Hematopoietic multipotent progenitor cell (in vitro differentiated cells): ENCODE measurements at regions not wholly inside any gene's neighbourhood (a gene's known extent, or its start where the extent isn't known, plus 50 kb on each side); places are given as distances from the start of the nearest gene placed in this dataset.

Source experiments
- DNase-seq, 3 donors: peaks; one replicate each; pipeline ENCODE4 v3.0.0-alpha.2; 2011 to 2015; ENCODE audit warnings: low read depth in 2 of 3, low spot score in 2 of 3

DNA sequence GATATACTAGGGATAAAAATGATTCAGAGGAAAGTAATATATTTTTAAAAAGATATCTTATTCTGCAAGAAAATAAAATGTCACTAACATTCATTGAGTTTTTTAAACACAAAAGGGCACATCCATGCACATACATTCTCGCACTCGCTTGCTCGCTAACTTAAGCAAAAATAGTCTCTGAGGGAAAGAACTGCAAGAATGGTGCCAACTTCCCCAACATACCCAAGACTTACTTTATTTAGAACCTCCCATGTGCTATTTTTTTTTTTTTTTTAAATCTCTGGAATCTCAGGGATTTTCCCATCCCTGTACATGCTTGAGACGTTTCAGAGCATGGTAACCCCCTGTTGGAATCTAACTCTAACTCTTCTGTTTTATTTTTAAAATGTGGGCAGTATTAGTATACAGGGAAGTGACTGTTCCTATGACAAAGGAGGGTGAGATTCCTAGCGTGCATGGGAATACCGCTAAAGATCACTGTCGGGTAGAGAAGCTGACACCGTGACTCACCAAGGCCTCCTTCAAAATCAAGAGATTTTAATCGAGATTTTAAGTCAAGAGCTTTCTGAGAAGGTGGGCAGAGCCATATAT, 187.9 kb upstream of the ZEB2 start:
- no peak for DNase-seq

DNA sequence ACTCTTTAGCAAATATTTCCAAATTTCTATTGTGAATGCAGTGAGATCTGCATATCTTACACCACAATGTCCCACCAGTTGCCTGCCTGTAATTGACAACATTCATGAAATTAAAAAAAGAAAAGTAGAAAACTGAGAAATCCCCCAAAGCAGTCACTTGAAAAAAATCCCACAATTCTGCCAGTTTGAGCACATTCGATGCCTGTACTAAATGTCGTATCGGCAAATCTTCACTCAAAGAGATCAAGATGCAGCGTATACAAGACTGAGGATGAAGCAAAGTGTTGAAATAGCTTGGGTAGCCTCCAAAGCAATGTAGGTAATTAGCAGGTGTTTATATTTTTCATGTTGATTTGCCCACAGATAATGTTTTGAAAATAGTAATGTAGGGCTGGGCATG, 186.7 kb upstream of the ZEB2 start:
- no peak for DNase-seq

DNA sequence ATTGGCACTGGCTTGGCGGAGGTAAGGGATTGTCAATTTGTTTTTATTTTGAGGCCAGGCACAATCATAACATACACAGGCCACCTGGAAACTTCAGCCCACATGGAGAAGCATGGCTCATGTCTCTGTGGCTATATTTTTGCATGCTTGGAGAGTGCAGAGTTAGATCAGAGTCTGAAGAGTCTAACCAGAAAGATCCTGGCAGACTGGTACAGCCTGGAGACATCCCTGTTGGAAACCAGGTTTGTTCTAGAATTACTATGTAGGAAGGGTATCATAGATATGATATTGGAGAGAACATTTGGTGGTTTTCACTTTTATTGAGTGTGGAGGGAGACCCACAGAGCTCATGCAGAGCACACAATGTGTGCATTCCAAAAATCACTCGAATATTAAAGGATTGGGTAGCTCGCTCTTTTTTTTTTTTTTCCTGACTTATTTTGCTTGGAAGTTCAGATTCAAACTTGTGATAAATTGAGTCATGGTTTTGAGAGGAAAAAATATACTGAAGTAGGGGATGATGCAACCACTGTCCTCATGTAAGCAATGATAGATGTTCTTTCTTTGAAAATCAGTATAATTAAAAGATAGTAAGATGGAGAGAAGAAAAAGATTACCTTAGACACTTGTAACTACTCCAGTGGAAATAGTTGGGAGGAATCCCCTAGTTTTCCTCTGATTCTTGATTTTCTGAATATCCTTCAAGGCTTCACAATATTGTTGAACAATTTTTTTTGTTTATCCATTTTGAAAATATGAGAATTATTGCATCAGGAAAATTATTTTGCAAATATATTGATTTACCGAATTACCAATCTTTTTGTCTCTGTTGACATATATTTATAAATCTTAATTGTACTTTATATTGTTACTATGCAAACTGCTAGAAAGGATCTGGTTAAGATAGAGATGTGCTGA, 185.7 kb upstream of the ZEB2 start:
- DNase-seq: no peak

DNA sequence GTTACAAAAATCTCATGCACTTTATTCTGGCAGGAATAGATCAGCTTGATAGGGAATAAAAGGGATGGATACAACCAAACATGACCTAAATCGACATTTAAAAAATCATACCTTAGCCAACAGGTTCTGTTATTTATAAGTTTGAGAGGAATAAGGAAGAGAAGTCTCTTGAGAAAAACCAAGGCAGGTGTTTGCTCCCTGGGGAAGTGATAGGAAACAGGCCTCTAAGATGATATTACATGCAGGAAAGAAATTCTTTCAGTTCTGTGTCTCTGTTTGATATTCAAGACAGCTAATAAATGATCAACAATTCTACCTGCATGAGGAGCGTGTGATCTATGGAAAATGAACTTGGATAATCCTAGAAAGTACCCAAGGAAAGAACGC, 184.8 kb upstream of the ZEB2 start:
- no peak for DNase-seq

DNA sequence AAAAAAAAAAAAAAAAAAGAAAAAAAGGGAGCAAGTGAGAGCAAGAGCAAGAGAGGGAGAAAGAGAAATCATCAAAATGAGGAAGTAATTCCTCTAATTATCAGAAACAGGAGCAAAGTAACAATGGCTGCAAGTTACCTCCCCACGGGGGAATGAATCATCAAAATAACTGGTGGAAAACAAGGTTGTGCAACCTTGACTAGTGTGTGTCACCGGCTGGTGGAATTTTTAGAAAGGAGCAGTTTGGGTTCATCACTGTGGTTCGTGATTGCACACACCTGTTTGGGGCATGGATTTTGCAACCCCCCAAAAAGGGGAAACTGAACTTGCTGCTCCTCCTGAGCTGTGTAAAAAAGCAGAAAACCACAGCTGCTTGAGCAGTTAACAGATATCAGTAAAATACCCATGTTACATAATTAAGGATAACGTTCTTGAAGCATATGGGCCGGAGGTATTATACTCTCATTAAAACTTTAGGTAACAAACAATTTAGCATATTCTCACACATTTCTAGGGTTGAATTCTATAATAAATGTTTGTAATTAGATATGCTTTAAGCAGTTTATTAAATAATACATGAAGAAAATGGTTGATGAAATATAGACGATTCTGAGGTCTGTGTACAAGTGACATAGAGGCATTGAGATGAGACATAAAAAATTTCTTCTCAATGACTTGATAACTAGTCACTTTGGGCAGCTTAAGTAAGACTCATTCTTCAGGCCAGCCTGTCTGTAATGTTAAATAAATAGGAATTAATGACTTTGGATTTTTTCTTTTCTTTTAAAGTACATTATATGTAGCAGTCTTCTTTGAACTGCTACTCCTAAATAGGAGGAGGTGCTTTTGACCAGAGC, 184.2 kb upstream of the ZEB2 start:
- peak in 2 of 3 donors; percentile 88 to 94 for DNase-seq

DNA sequence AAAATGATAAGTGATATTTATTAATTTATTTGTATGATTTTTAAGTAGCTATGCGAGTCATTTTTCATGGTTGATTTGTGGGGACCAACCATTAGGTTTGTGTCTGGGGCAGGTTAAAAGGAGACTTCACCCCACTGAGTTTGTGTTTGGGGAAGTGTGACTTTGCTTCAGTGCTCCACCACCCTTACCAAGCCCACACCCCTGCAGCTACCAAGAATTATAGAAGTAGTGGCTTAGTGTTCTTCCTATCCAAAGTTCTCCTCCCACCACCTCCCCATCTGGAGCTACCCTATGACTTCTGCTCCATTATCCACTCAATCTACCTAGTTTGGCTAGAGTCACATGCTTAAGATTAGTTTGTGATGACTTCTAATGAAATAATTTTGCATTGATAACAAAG, 182.1 kb upstream of the ZEB2 start:
- no peak for DNase-seq

DNA sequence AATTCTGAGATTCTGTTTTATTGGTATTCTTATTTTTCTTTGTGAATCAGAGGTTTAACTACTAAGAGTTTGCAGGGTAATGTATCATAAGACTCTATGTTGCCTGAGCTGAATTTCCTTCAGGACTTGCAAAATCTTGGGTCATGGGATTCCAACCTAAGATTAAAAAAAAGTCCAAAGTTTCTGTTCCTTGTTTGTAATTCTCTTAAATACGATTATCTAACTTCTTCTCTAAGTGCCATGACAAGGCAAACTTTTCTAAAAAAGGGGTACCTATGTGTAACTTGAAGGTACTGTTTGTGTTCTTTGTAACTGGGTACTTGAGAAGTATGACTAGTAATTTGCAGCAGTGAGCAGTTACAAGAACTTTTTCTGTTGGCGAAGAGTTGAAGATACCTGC, 181.3 kb upstream of the ZEB2 start:
- DNase-seq: no peak

DNA sequence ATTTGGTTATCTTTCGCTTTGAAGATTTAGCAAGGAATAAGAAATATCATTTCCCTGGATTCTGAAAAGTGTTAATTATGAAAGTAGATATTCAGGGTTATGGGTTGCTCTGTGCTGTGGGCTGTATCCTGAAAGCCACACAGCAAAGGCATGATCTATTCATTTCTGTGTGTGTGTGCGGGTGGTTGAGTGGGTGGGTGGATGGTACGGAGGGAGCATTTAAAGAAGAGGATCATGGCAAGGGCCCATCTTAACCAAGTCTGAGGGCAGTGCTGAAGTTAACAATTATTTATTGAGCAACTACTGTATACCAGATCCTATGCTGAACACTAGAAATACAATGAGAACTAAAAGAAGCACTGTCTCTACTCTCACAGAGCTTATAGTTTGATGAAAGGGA, 178.2 kb upstream of the ZEB2 start:
- no peak for DNase-seq

DNA sequence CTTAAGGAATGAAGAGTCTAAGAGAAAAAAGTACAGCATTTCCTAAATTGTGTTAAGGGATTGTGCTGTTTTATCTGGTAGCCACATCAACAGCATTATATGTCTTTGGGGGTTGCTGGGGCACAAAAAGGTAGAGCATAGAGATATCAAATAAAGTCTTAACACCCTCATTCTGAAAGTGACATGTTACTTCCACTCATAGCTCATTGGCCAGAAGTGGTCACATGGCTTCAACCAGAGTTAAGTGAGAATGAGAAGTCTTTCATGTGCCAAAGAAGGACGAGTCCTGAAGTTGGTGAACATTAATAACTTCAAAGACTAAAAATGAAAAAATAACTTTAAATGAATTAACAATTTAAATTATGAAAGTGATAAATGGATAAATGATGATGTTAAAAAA, 175.7 kb upstream of the ZEB2 start:
- DNase-seq: no peak

DNA sequence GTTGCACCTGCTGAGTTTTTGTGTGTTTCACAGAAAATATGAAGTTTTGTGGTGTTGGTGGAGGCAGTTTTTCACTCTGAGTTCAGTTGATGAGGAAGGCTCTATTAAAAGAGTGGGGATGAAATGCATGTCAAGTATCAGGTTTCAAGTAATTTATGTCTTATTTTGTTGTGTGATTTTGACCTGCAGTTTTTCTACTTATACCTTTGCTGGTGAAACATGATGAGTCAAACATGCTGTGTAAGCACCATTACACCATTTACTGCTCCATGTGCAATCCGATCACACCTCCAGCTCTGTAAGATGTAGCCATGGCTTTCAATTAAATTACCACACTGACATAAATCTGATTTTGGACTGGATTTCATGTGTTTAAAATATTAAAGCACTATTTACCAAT, 174.5 kb upstream of the ZEB2 start:
- no peak for DNase-seq

DNA sequence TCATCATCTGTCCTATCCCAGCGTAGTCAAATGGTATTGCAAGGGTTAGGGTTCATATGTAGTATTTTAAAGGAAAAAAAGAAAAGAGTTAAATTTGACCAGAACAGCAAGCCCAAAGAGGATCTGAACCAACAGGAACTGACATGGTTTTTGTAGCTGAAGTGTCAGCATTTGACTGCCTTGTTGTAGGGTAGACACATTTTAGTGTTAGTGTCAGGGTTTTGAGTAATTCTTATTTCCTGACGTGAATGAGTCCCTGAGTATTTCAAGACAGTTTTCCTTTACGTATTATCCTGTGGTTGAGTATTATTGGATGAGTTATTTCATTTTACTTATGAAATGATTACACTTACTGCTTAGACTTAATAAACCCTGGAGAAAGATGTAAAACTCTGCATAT, 173.3 kb upstream of the ZEB2 start:
- no peak for DNase-seq

DNA sequence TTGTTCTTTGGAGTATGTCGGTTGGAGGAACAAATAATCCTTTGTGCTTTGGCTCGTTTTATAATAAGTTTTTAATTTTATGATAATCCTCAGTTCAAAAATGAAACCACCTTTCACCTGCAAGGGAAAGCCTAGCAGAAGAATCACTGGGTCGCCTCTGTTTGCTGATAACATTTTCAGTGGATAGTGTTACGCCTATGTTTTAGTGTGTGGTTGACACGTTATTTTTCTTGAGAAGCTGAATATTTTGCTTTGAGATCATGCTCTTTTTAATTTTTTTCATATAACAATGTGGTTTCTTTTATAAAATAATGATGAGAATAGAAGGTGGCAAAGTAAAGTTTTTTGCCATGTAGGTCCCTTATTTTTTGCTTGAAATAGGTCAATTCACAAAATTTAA, 172.7 kb upstream of the ZEB2 start:
- no peak for DNase-seq

DNA sequence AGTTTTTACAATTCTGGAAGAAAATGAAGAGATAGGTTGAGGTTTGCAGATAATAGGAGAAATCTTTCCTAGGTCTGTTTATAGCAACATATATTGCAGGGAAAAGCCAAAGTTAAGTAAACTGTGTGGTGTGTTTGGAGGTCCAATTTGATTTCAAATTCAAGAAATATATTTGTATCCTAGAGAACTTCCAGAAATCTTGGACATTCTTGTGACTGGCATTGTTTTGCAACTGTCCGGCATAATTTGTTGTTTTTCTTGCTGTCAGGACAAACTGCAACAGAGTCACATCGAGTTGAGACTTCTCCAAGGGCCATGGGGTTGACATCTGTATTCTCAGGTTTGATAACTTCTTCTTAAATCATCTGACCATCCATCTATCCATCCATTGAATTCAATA, 170.9 kb upstream of the ZEB2 start:
- DNase-seq: no peak

DNA sequence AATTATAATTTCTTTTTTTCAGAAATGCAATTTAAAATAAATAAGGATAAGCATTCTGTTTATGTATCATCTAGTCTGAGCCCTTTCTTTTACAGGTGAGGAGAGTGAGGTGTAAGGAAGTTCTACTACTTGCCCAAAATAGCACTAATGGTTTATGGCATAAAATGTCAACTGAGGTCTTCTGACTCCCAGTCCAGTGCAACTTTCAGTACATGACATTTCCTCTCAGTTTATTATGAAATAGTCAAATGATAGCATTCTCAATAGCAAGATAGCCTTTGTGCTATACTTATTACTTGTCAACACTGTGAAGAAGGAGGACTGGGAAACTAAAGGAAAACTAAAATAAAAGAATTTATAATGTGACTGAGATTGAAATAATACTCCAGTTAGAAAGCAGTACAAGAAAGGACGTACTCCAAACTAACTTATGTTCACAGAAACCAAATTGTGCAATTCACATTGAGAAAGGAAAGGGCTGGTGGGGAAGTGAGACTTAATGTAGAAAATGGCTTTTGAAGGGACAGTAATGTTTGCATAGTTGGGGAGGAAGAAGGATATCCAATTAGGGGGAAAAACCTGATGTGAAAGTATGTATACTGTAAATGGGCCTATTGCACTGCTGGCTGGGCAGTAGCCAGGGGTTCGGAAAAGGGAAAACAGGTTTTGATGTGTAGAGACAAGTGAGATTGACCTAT, 166.7 kb upstream of the ZEB2 start:
- DNase-seq: no peak

DNA sequence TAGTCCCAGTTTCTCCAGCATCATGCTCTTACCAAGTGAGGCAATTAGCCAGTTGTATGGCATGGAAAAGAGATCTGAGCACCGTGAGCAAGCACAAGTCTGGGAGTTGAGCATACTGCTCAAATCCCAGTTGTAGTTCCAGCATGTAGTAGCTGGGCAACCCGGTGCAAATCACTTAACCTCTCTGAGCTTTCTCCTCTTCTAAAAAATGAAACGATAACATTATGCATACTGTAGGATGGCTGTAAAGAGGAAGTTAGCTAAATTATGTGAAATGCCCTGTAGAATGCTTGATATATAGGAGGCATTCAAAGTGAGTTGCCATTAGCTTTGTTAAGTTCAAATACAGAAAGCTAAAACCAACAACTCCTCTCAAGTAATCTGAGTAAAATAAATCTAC, 164.0 kb upstream of the ZEB2 start:
- DNase-seq: no peak

DNA sequence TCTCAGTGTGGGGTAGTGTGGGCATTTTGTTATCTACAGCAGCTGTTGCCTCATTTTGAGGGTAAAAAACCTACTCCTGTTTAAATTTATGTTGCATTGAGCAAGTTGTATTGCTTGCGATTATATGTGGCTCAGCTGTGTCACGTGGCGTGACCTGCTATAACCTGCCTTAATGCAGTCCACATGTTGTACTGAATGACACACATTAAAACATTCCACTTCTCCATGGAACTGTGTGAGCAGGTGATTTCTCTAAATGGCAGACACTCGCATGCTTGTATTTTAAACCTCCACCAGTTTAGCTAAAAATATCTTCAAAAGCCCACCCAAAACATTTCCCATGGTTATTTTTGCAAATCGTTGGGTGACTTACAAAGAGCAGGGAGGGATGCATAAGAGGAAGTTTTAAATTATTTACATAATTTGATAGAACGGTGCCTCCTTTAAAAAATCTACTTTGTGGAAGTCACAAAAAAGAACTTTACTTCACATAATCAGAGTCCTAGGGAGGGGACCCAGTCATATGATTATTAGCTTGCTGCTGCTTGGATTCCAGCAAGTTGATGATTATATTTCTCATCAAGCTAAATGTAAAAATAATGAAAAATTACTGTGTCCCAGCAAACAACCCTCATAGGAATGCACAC, 163.3 kb upstream of the ZEB2 start:
- no peak for DNase-seq

DNA sequence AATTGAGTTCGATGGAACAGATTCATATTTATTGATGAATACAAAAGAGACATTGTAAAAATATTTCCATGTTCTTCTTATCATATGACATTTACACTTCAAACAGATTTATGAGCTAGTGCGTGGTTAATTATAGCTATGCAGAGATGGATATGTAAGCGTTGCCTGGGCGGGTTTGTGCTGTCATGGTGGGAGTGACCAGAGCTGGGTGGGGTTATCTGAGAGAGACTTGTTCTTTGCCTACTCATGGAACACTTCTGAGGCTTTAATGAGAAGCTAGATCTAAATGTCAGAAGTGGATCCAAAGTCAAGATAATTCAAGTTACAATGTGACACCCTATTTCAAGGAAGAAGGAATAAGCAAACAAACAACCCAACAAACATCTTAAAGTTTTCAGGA, 162.3 kb upstream of the ZEB2 start:
- DNase-seq: no peak

DNA sequence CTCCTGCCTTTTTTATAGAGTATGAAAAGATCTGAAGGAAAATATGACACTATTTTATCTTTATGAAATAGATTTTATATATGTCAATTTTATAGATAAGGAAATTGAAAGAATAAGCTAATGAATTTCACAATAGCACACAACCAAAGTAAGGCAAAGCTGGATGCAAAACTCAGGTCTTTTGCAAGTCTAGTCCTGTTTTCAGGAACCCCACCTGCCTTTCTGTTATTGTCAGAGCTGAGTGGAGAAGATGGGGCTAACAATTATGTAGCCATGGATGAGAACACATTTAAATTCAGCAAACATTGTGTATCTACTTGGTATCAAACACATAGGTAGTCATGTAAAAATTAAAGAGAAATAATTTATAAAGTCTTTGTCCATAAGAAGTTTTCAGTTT, 161.5 kb upstream of the ZEB2 start:
- DNase-seq: no peak

DNA sequence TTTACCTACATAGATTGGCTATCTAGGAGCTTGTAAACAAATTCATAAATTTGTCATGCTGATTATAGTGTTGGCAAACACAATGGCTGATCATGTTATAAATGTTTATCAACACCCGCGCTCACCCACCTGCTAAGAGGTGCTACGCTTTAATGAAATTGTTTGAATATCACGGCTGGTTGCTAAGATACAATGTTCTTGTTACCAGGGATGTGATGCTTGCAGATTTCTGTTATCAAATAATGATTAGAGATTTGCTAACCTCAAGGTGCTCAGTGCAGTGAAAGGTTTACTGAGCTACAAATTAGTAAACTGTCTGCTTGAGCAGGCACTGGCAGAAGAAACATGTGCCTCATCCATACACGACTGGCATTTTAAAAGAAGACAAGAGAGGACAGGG, 160.0 kb upstream of the ZEB2 start:
- DNase-seq: no peak

DNA sequence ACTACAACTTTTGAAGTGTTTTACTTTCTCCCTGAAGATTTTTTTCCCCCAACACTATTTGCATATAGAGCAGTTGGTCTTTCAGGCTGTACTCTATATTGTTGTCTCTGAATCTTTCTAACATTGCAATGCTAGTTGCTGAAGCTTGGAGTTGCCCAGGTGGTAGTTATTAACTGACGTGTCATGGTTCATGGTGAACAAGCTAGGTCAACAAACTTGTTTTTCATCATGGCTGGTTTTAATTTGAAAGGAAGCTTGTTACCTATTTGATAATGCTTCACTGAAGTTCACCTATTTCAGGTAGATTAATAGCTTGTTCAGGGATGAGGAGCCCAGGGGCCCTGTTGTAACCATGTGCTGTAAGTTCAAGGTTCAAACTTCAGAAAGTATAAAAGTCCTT, 158.8 kb upstream of the ZEB2 start:
- no peak for DNase-seq

DNA sequence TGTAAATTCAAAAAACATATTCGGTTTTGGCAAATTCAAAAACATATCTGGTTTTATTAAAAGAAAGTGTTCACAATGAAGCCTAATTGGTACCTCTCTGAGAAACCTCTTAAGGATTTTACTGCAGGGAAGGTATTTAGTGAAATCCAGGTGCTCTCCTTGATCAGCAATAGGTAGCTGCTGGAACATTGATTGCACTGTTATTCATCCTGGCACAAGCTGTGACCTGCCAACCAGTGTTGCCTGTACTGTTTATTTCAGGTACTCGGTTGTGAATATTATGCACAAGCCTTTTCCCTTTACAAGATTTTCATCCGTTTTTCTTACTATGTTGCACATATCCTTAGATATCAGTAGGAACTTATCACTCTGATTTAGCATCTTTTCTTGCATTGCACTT, 155.8 kb upstream of the ZEB2 start:
- DNase-seq: no peak
